GM12891 (cell line): ENCODE measurements at regions not wholly inside any gene's neighbourhood (a gene's known extent, or its start where the extent isn't known, plus 50 kb on each side); places are given as distances from the start of the nearest gene placed in this dataset.

Experiments used
- DNase-seq: peaks from one replicate; pipeline ENCODE4 v3.0.0; 2011; ENCODE audit warnings: low spot score; ENCODE audit not compliant: insufficient read length
- FAIRE-seq: peaks from 2 replicates; lab custom pipeline; 2011; peaks lifted over from hg19 to GRCh38; lab: Jason Lieb, UNC
- PAX5 ChIP-seq: IDR thresholded peaks from 2 replicates; pipeline ENCODE4 v1.6.1; 2011; ENCODE audit warnings: low read length, moderate library complexity, mild to moderate bottlenecking; ENCODE audit not compliant: insufficient read depth, severe bottlenecking
- POLR2A ChIP-seq: IDR thresholded peaks from 2 replicates; pipeline ENCODE4 v1.6.1; 2011; ENCODE audit warnings: low read depth, low read length, control low read depth
- POLR2AphosphoS5 ChIP-seq: IDR thresholded peaks from 2 replicates; pipeline ENCODE4 v1.6.1; 2011; ENCODE audit warnings: low read depth, low read length, control low read depth
- POU2F2 ChIP-seq: IDR thresholded peaks from 2 replicates; pipeline ENCODE4 v1.6.1; 2011; ENCODE audit warnings: low read depth, mild to moderate bottlenecking, control low read depth, low read length, moderate library complexity
- SPI1 ChIP-seq: IDR thresholded peaks from 2 replicates; pipeline ENCODE4 v1.6.1; 2011; ENCODE audit warnings: low read depth, low read length, control low read depth
- TAF1 ChIP-seq: IDR thresholded peaks from 2 replicates; pipeline ENCODE4 v1.6.1; 2011; ENCODE audit warnings: low read depth, low read length, control low read depth

- no peak for FAIRE-seq
- DNase-seq = no peak
- no peak for TF ChIP-seq TAF1
- TF ChIP-seq POU2F2 = no peak
- no peak for TF ChIP-seq POLR2A
- no peak for TF ChIP-seq PAX5
- TF ChIP-seq SPI1 = no peak
- no peak for TF ChIP-seq POLR2AphosphoS5
These were observed 209.5 kb upstream of the SUCLG2 start for GRCh38 chr3:67863869-67864268.

- FAIRE-seq (no peak), DNase-seq (no peak)
- TF ChIP-seq PAX5 = no peak
- TF ChIP-seq TAF1 = no peak
- TF ChIP-seq POLR2AphosphoS5 = no peak
- TF ChIP-seq SPI1 = no peak
- TF ChIP-seq POLR2A = no peak
These were observed 206.0 kb upstream of the SUCLG2 start for GRCh38 chr3:67860429-67860828.

- FAIRE-seq = no peak
- no peak for TF ChIP-seq POLR2AphosphoS5
- TF ChIP-seq SPI1 = no peak
- TF ChIP-seq POLR2A = no peak
- TF ChIP-seq PAX5 = no peak
- no peak for TF ChIP-seq POU2F2
- TF ChIP-seq TAF1 = no peak
- DNase-seq = no peak
These were observed 204.1 kb upstream of the SUCLG2 start for GRCh38 chr3:67858492-67858891.

- DNase-seq (no peak), FAIRE-seq (no peak)
- TF ChIP-seq POLR2AphosphoS5 (no peak), SPI1 (no peak), PAX5 (no peak), TAF1 (no peak), POLR2A (no peak), POU2F2 (no peak)
These were observed 202.3 kb upstream of the SUCLG2 start for GRCh38 chr3:67856718-67857117.

- DNase-seq (no peak), FAIRE-seq (no peak)
- no peak for TF ChIP-seq POLR2AphosphoS5
- no peak for TF ChIP-seq POLR2A
- TF ChIP-seq SPI1 = no peak
- no peak for TF ChIP-seq PAX5
- no peak for TF ChIP-seq TAF1
- TF ChIP-seq POU2F2 = no peak
These were observed 200.3 kb upstream of the SUCLG2 start for GRCh38 chr3:67854663-67855062.

GRCh38 chr3:67853520-67853919, 199.1 kb upstream of the SUCLG2 start:
- DNase-seq (no peak), FAIRE-seq (no peak)
- TF ChIP-seq POLR2AphosphoS5 (no peak), TAF1 (no peak), PAX5 (no peak), POU2F2 (no peak), SPI1 (no peak), POLR2A (no peak)

- no peak for DNase-seq
- TF ChIP-seq TAF1 (no peak), POLR2A (no peak), PAX5 (no peak), POLR2AphosphoS5 (no peak), POU2F2 (no peak), SPI1 (no peak)
- FAIRE-seq = no peak
These were observed 193.9 kb upstream of the SUCLG2 start for GRCh38 chr3:67848299-67848698.

- DNase-seq = no peak
- TF ChIP-seq POU2F2 (no peak), PAX5 (no peak), POLR2AphosphoS5 (no peak), SPI1 (no peak), TAF1 (no peak), POLR2A (no peak)
- FAIRE-seq = no peak
These were observed 191.8 kb upstream of the SUCLG2 start for GRCh38 chr3:67846166-67846565.

GRCh38 chr3:67832817-67833216, 178.4 kb upstream of the SUCLG2 start:
- DNase-seq (no peak), FAIRE-seq (no peak)
- no peak for TF ChIP-seq PAX5
- no peak for TF ChIP-seq SPI1
- no peak for TF ChIP-seq POU2F2
- TF ChIP-seq POLR2AphosphoS5 = no peak
- TF ChIP-seq POLR2A = no peak

GRCh38 chr3:67831262-67831661, 176.8 kb upstream of the SUCLG2 start:
- no peak for TF ChIP-seq POLR2A
- TF ChIP-seq SPI1 = no peak
- TF ChIP-seq TAF1 = no peak
- no peak for TF ChIP-seq POLR2AphosphoS5
- no peak for TF ChIP-seq POU2F2
- no peak for TF ChIP-seq PAX5
- no peak for FAIRE-seq
- no peak for DNase-seq

GRCh38 chr3:67828486-67829010, 174.1 kb upstream of the SUCLG2 start:
- no peak for DNase-seq
- FAIRE-seq = no peak
- TF ChIP-seq POLR2AphosphoS5 (no peak), POLR2A (no peak), PAX5 (no peak), POU2F2 (no peak), SPI1 (no peak), TAF1 (no peak)
